T-helper 2 cell treated with Interferon-gamma antibody and Interleukin-4, amounts not matched to agents 5 μg/mL and 100 μg/mL, for 36 hours (primary cell): ENCODE measurements at regions not wholly inside any gene's neighbourhood (a gene's known extent, or its start where the extent isn't known, plus 50 kb on each side); places are given as distances from the start of the nearest gene placed in this dataset.

Experiments used
- DNase-seq: peaks from one replicate; pipeline ENCODE4 v3.0.0; 2021; ENCODE audit warnings: low spot score
- H3K27ac Mint-ChIP-seq: one replicate; pipeline ENCODE4 v1.8.0; 2021; ENCODE audit warnings: mild to moderate bottlenecking, mixed read lengths
- H3K27me3 Mint-ChIP-seq: one replicate; pipeline ENCODE4 v1.8.0; 2021; ENCODE audit warnings: low read depth, mixed read lengths
- H3K36me3 Mint-ChIP-seq: one replicate; pipeline ENCODE4 v1.8.0; 2021; ENCODE audit warnings: low read depth, mixed read lengths
- H3K4me1 Mint-ChIP-seq: one replicate; pipeline ENCODE4 v1.8.0; 2021; ENCODE audit warnings: low read depth, mixed read lengths
- H3K4me3 Mint-ChIP-seq: one replicate; pipeline ENCODE4 v1.8.0; 2022; ENCODE audit warnings: mild to moderate bottlenecking, moderate library complexity, mixed read lengths
- H3K9me3 Mint-ChIP-seq: one replicate; pipeline ENCODE4 v1.8.0; 2021; ENCODE audit warnings: mixed read lengths

DNA sequence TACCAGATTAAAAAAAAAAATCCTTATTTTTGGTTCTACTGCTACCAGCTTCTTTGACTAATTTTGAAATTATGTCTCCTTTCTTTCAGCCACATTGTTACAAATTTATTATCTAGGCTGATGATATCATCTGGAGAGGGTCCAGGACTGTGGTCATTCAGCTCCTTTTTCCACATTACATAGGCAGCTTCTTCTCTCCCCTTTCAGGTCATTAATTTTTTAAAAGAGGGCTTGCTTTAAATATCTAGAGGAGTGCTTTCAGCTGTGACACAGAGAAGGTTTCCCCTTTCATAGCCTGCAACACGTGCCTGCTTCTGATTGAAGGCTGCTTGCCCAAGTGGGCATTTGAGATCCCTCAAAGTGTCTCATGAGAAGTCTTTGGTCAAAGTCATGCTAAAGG, 155.7 kb upstream of the PAPPA start:
- no peak overlapping the region for H3K4me3 Mint-ChIP-seq
- no peaks in the 10 kb centered on the region for H3K9me3 Mint-ChIP-seq
- H3K27me3 Mint-ChIP-seq = no peaks in the 10 kb centered on the region
- no peaks in the 10 kb centered on the region for H3K4me1 Mint-ChIP-seq
- H3K36me3 Mint-ChIP-seq = no peaks in the 10 kb centered on the region
- DNase-seq = no peak
- no peak overlapping the region for H3K27ac Mint-ChIP-seq

DNA sequence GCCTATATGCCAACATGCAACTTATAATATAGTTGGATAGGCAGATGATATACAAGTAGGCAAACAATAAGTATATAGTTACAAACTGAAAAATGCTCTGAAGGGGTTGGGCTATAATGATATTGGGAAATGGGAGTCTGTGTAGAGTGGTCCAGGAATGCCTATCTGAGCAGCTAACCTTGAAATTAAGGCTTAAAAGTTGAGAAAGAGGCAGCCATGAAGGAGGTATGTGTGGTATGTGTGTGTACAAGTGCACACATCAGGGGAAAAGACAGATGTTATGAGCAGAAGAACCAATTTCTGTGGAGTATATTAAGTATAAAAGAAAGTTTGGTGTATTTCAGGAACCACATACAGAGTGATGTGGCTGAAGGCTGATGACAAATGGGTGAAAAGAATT, 154.9 kb upstream of the PAPPA start:
- no peak for DNase-seq
- Mint-ChIP-seq H3K36me3 (no peaks in the 10 kb centered on the region), H3K9me3 (no peaks in the 10 kb centered on the region), H3K27ac (no peak overlapping the region), H3K4me1 (no peaks in the 10 kb centered on the region), H3K4me3 (no peak overlapping the region), H3K27me3 (no peaks in the 10 kb centered on the region)

DNA sequence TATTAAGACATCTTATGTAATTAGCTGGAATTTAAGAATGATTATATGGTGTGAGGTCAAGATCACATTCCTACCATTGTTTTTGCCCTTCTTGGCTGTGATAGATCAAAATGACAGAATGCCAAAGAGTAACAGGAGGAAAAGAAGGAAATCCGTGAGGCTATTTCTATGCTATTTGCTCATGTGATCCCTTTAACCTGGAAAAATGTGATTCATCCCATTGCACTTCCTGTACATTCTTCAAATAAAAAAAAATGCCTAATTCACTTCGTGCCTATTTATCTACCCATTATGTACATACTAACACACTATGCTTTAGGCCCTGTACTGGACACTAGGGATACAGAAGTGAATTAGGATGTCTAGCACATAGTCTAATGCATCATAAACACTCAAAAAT, 154.1 kb upstream of the PAPPA start:
- Mint-ChIP-seq H3K27me3 (no peaks in the 10 kb centered on the region), H3K4me1 (no peaks in the 10 kb centered on the region), H3K36me3 (no peaks in the 10 kb centered on the region), H3K4me3 (no peak overlapping the region), H3K27ac (no peak overlapping the region), H3K9me3 (no peaks in the 10 kb centered on the region)
- no peak for DNase-seq

DNA sequence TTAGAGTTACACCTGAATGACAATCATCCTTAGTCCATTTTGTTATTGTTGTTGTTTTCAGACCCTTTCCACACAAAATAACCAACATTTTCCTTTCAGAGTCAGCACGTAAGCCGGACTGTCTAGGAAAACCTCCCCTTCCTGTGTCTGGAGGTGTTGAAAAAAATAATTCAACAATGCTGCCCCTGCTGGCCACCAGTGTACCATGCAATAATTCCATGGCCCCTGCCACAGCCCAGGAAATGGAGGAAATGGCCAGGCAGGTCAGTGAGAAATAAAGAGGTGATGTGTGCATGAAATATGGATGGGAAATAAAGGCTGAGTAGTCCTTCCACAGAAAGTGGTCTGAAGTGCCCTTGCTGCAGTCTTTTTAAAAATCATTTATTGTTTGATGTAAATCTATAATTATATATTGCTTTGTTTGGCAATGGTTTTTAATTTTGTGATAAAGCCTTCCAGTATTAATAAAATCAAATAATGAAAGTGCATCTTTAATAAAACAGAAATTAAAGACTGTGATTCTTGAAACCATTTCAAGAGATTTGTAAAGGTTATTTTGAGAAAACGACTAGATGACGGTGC, 152.8 kb upstream of the PAPPA start:
- no peak for DNase-seq
- no peaks in the 10 kb centered on the region for H3K36me3 Mint-ChIP-seq
- no peaks in the 10 kb centered on the region for H3K4me1 Mint-ChIP-seq
- no peaks in the 10 kb centered on the region for H3K9me3 Mint-ChIP-seq
- no peak overlapping the region for H3K4me3 Mint-ChIP-seq
- no peak overlapping the region for H3K27ac Mint-ChIP-seq
- no peaks in the 10 kb centered on the region for H3K27me3 Mint-ChIP-seq

DNA sequence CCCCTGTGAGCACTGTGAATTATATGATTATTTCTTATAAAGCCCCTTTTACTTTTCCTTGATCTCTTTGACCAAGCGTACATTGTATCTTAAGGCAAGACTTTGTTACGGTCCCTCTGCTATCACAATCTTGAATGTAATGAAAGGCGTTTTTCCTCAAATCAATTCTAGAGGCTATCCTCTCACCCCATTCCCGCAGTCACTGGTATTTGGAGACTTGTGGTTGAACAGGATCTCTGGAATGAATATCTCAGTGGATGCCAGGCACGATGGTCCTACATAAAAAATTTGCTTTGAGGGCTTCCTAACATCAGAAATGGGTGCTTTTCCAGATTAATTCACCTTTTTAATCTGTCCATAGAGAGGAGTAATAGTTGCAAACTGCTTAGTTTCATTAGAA, 151.4 kb upstream of the PAPPA start:
- Mint-ChIP-seq H3K27ac (no peak overlapping the region), H3K36me3 (no peaks in the 10 kb centered on the region), H3K4me1 (no peaks in the 10 kb centered on the region), H3K4me3 (no peak overlapping the region), H3K9me3 (no peaks in the 10 kb centered on the region), H3K27me3 (no peaks in the 10 kb centered on the region)
- DNase-seq = no peak

DNA sequence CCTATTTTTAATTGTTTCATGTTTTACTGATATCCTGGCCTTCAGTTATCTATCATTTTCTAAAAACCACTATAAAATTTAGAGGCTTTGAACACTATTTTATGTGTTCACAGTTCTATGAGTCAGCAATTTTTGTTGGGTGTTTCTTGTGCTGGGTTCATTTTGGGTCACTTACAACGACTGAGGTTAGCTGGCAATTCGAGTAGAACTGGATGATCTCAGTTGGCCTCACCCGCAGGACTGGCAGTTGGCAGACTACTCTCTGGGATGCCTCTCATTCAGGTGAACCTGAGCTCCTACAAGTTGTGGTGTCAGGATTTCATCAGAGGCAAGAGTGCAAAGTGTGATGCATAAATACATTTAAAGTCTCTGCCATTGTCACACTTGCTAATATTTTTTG, 151.0 kb upstream of the PAPPA start:
- H3K4me1 Mint-ChIP-seq = no peaks in the 10 kb centered on the region
- no peaks in the 10 kb centered on the region for H3K27me3 Mint-ChIP-seq
- H3K4me3 Mint-ChIP-seq = no peak overlapping the region
- DNase-seq = no peak
- no peak overlapping the region for H3K27ac Mint-ChIP-seq
- no peaks in the 10 kb centered on the region for H3K36me3 Mint-ChIP-seq
- no peaks in the 10 kb centered on the region for H3K9me3 Mint-ChIP-seq

DNA sequence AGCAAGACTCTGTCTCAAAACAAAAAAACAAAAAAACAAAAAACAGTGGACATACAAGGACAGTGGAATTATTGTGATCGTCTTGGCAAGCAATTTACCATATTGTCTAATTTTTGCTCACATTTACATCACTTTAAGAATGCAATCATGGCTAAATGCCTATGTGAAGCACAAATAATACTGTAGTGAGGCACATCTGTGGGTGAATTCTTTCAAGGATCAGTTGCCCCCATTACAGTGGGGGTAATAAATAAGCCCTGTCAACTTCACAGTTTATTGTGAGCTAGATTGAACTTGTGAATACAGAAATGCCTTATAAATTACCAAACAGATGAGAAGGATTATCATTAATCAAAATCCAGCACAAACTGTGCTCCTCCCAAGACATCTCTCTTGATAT, 150.2 kb upstream of the PAPPA start:
- H3K36me3 Mint-ChIP-seq = no peaks in the 10 kb centered on the region
- H3K27ac Mint-ChIP-seq = no peak overlapping the region
- H3K9me3 Mint-ChIP-seq = no peaks in the 10 kb centered on the region
- no peak overlapping the region for H3K4me3 Mint-ChIP-seq
- H3K27me3 Mint-ChIP-seq = no peaks in the 10 kb centered on the region
- no peaks in the 10 kb centered on the region for H3K4me1 Mint-ChIP-seq
- no peak for DNase-seq

DNA sequence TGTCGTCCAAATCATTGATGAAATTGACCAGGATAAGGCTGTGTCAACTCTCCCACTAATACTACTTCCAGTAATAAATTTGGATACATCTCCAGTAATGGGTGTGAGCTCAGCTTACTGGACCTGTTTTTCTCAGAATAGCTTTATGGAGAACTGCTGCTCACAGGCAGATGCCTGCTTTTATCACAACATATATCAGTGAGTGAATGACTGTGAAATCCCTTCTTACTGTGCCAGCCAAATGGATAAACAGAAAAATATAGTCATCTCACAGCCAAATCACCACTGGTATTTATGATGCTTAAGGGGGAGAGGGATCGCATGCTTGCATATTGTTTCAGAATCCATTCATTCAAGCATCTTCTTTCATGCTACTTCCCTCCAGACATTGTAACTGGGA, 148.4 kb upstream of the PAPPA start:
- no peaks in the 10 kb centered on the region for H3K27me3 Mint-ChIP-seq

DNA sequence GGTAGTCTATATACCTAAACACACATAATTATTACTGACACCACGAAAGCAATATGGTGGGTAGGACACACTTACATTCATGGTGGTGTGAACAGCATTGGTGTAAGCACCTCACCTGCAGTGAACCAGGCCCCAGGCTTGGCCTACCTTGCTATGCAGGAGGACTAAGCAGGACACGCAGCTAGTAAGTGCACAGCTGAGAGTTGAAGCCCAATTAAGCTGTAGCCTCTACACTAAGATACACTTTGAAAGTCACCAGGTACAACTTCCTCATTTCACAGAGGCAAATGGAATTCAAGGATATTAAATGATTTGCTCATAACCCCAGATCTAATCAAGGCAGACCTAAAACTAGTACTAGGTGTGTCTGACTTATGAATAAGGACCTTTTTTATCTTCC, 145.8 kb upstream of the PAPPA start:
- H3K4me1 Mint-ChIP-seq = no peaks in the 10 kb centered on the region
- no peak for DNase-seq
- no peaks in the 10 kb centered on the region for H3K27me3 Mint-ChIP-seq
- no peak overlapping the region for H3K4me3 Mint-ChIP-seq
- no peaks in the 10 kb centered on the region for H3K36me3 Mint-ChIP-seq
- H3K9me3 Mint-ChIP-seq = peaks cover 5% of the 10 kb centered on the region
- H3K27ac Mint-ChIP-seq = no peak overlapping the region

More for the DNA sequence above, 148.4 kb upstream of the PAPPA start:
- H3K9me3 Mint-ChIP-seq = no peaks in the 10 kb centered on the region
- no peaks in the 10 kb centered on the region for H3K36me3 Mint-ChIP-seq
- no peaks in the 10 kb centered on the region for H3K4me1 Mint-ChIP-seq
- no peak for DNase-seq
- no peak overlapping the region for H3K4me3 Mint-ChIP-seq
- H3K27ac Mint-ChIP-seq = no peak overlapping the region

DNA sequence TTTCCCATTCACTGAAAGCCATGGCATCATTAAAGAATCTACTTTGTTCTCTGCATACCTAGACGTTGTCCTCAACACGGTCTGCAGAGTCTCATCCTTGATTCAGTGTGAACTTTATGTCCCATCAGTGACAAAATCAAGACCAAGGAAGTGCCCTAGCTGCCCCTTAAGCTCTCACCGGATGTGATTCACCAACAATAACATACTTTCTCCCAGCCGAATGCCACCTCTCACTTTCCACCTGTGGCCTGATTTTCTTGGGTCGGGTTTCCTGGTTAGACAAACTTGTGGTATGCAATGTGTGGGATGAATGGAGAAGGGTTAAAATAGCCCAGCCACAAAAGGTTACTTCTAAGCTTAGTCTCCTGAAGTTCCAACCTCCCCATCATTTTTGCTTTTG, 145.3 kb upstream of the PAPPA start:
- no peak overlapping the region for H3K4me3 Mint-ChIP-seq
- H3K27me3 Mint-ChIP-seq = no peaks in the 10 kb centered on the region
- no peaks in the 10 kb centered on the region for H3K4me1 Mint-ChIP-seq
- H3K36me3 Mint-ChIP-seq = no peaks in the 10 kb centered on the region
- H3K27ac Mint-ChIP-seq = no peak overlapping the region
- no peak for DNase-seq
- peaks cover 5% of the 10 kb centered on the region for H3K9me3 Mint-ChIP-seq

DNA sequence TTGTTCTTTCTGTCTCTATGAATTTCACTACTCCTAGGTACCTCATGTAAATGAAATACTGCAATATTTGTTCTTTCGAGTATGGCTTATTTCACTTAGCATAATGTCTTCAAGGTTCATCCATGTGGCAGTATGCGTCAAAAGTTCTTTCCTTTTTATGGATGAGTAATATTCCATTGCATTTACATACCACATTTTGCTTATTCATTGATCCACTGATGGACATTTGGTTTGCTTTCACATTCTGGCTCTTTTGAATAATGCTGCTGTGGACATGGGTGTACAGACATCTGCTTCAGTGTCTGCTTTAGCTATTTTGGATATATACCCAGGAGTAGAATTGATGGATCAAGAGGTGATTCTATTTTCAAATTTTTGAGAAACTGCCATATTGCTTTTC, 144.2 kb upstream of the PAPPA start:
- Mint-ChIP-seq H3K4me3 (no peak overlapping the region), H3K4me1 (no peaks in the 10 kb centered on the region), H3K27me3 (no peaks in the 10 kb centered on the region), H3K36me3 (no peaks in the 10 kb centered on the region), H3K27ac (no peak overlapping the region), H3K9me3 (peaks cover 5% of the 10 kb centered on the region)
- DNase-seq = no peak

DNA sequence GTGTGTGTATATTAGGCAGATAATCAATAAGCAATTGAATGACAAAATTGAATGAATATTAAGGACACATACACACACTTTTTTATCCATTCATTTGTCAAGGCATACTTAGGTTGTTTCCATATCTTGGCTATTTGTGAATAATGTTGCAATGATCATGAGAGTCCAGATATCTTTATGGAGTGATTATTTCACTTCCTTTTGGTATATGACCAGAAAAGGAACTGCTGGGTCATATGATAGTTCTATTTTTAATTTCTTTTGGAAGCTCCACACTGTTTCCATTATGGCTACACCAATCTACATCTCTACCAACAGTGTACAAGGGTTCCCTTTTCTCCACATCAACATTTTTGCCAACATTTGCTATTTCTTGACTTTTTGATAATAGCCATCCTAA, 137.7 kb upstream of the PAPPA start:
- Mint-ChIP-seq H3K9me3 (peaks cover 5% of the 10 kb centered on the region), H3K36me3 (no peaks in the 10 kb centered on the region), H3K27ac (no peak overlapping the region), H3K4me1 (no peaks in the 10 kb centered on the region), H3K4me3 (no peak overlapping the region), H3K27me3 (no peaks in the 10 kb centered on the region)
- no peak for DNase-seq

DNA sequence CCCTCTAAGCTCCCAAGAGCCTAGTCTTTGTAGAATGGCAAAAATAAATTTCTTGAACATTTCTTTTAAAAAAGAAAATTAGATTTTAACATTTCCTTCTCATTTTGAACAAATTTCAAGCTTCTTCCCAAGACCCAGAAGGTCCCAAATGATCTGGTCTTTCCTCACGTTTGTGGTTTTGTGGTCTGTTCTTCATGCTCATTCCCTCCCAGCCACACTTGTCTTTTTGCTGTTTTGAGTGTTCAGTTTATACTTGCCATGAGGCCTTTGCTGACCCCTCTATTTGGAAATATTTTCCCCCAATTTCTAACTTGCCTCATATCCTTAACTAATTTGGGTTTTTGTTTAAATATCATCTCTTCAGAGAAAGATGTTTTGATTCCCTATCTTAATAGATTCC, 133.4 kb upstream of the PAPPA start:
- DNase-seq = no peak
- Mint-ChIP-seq H3K36me3 (no peaks in the 10 kb centered on the region), H3K9me3 (no peaks in the 10 kb centered on the region), H3K27ac (no peak overlapping the region), H3K4me1 (no peaks in the 10 kb centered on the region), H3K4me3 (no peak overlapping the region), H3K27me3 (no peaks in the 10 kb centered on the region)

DNA sequence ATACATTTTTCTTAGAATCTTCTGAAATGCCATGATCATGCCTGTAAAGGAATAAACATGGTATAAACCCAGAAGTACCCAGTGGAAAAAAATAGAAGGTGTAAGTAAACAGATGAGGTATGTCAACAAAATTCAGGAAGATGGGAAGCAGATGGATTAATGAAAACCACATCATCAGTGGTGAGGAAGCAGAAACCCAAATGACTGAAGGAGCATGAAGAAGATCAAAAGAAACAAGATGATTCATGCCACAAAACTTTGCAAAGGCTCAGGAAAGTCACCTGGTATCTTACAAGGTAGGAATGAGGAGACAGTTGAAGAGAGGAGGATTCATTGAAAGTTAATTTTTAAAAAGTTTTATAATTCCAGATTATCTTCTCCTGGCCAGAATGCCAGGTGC, 132.8 kb upstream of the PAPPA start:
- no peaks in the 10 kb centered on the region for H3K36me3 Mint-ChIP-seq
- H3K4me3 Mint-ChIP-seq = no peak overlapping the region
- H3K27me3 Mint-ChIP-seq = no peaks in the 10 kb centered on the region
- no peak overlapping the region for H3K27ac Mint-ChIP-seq
- no peaks in the 10 kb centered on the region for H3K4me1 Mint-ChIP-seq
- DNase-seq = no peak
- H3K9me3 Mint-ChIP-seq = no peaks in the 10 kb centered on the region

DNA sequence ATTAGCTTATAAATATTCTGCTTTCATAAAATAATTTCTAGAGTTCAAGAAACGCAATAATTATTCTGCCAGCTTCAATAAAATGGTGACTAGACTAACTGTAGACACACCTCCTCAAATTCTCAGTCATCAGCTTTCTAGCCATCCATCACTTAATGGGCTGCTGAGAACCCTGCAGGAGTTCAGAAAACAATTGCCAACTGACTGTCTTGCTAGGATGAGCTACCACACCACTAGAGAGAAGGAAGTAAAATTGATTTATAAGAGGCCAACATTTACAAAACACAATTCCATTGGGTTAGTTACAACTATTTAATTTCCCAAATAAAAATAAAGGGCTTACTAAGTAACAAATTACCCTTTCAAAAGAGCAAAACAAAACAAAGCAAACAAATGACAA, 126.5 kb upstream of the PAPPA start:
- no peaks in the 10 kb centered on the region for H3K4me1 Mint-ChIP-seq
- no peak for DNase-seq
- no peaks in the 10 kb centered on the region for H3K27me3 Mint-ChIP-seq
- H3K27ac Mint-ChIP-seq = no peak overlapping the region
- peaks cover 12% of the 10 kb centered on the region for H3K9me3 Mint-ChIP-seq
- H3K4me3 Mint-ChIP-seq = no peak overlapping the region
- H3K36me3 Mint-ChIP-seq = no peaks in the 10 kb centered on the region
